WERI-Rb-1 (cell line): ENCODE measurements at regions not wholly inside any gene's neighbourhood (a gene's known extent, or its start where the extent isn't known, plus 50 kb on each side); places are given as distances from the start of the nearest gene placed in this dataset.

Experiments
- DNase-seq: peaks from one replicate; pipeline ENCODE4 v3.0.0-alpha.2; 2020
- H3K27ac ChIP-seq: fragments of 250-450 bp; sonication (Bioruptor Pico); 2 replicates; pipeline ENCODE4 v1.5.1; 2020; ENCODE audit warnings: mild to moderate bottlenecking, moderate library complexity
- H3K27me3 ChIP-seq: fragments of 250-450 bp; sonication (Bioruptor Pico); 2 replicates; pipeline ENCODE4 v1.5.1; 2021; ENCODE audit warnings: mild to moderate bottlenecking, low read depth, moderate library complexity; ENCODE audit not compliant: insufficient read depth, severe bottlenecking
- H3K36me3 ChIP-seq: fragments of 250-450 bp; sonication (Bioruptor Pico); 2 replicates; pipeline ENCODE4 v1.5.1; 2020; ENCODE audit warnings: mild to moderate bottlenecking, moderate library complexity
- H3K4me3 ChIP-seq: 2 replicates; pipeline ENCODE4 v1.5.1; 2011; ENCODE audit warnings: low read depth, mild to moderate bottlenecking, control low read depth, low read length
- H3K9me3 ChIP-seq: fragments of 250-450 bp; sonication (Bioruptor Pico); 2 replicates; pipeline ENCODE4 v1.5.1; 2021; ENCODE audit warnings: mild to moderate bottlenecking, moderate library complexity; ENCODE audit not compliant: severe bottlenecking
- CTCF ChIP-seq: IDR thresholded peaks from 2 replicates; pipeline ENCODE4 v1.5.1; 2011; ENCODE audit warnings: low read depth, mild to moderate bottlenecking, control low read depth, inconsistent platforms, low read length

GRCh38 chr2:153548536-153548935, 70.0 kb upstream of the RPRM start:
- Histone ChIP-seq H3K27ac (no peak overlapping the region), H3K27me3 (no peaks in the 10 kb centered on the region), H3K9me3 (no peaks in the 10 kb centered on the region), H3K4me3 (no peak overlapping the region), H3K36me3 (no peaks in the 10 kb centered on the region)
- TF ChIP-seq CTCF = no peak
- no peak for DNase-seq

GRCh38 chr2:153551698-153552097, 73.1 kb upstream of the RPRM start:
- Histone ChIP-seq H3K27ac (no peak overlapping the region), H3K27me3 (no peaks in the 10 kb centered on the region), H3K9me3 (no peaks in the 10 kb centered on the region), H3K36me3 (no peaks in the 10 kb centered on the region), H3K4me3 (no peak overlapping the region)
- no peak for DNase-seq
- TF ChIP-seq CTCF = no peak

GRCh38 chr2:153557211-153557610, 78.6 kb upstream of the RPRM start:
- H3K36me3 ChIP-seq = no peaks in the 10 kb centered on the region
- H3K9me3 ChIP-seq = no peaks in the 10 kb centered on the region
- no peak overlapping the region for H3K27ac ChIP-seq
- TF ChIP-seq CTCF = no peak
- DNase-seq = no peak
- H3K27me3 ChIP-seq = no peaks in the 10 kb centered on the region
- no peak overlapping the region for H3K4me3 ChIP-seq

GRCh38 chr2:153557714-153558113, 79.2 kb upstream of the RPRM start:
- Histone ChIP-seq H3K27me3 (no peaks in the 10 kb centered on the region), H3K27ac (no peak overlapping the region), H3K4me3 (no peak overlapping the region), H3K36me3 (no peaks in the 10 kb centered on the region), H3K9me3 (no peaks in the 10 kb centered on the region)
- no peak for DNase-seq
- no peak for TF ChIP-seq CTCF

- Histone ChIP-seq H3K36me3 (no peaks in the 10 kb centered on the region), H3K9me3 (no peaks in the 10 kb centered on the region), H3K27me3 (no peaks in the 10 kb centered on the region), H3K27ac (no peak overlapping the region), H3K4me3 (no peak overlapping the region)
- no peak for TF ChIP-seq CTCF
- DNase-seq = no peak
Measured at GRCh38 chr2:153558247-153558646, 79.7 kb upstream of the RPRM start.

GRCh38 chr2:153567367-153567766, 88.8 kb upstream of the RPRM start:
- H3K4me3 ChIP-seq = no peak overlapping the region
- no peaks in the 10 kb centered on the region for H3K27me3 ChIP-seq
- no peaks in the 10 kb centered on the region for H3K36me3 ChIP-seq
- TF ChIP-seq CTCF = no peak
- no peak overlapping the region for H3K27ac ChIP-seq
- no peaks in the 10 kb centered on the region for H3K9me3 ChIP-seq
- DNase-seq = no peak
